Sigmoid colon (tissue), 4 donors: ENCODE measurements at regions not wholly inside any gene's neighbourhood (a gene's known extent, or its start where the extent isn't known, plus 50 kb on each side); places are given as distances from the start of the nearest gene placed in this dataset.

Experiments used
- CTCF ChIP-seq, 4 experiments: fragments of 450-650 bp in 3 of 4; fragments of 200-600 bp in 1 of 4; IDR thresholded peaks; one replicate each; pipeline ENCODE4 v1.5.1; 2016 to 2019; ENCODE audit warnings: antibody characterized with exemption in 4 of 4, mild to moderate bottlenecking in 3 of 4, moderate library complexity in 2 of 4
- EP300 ChIP-seq, 4 donors: sonication (generic); formaldehyde crosslinking; IDR thresholded peaks; one replicate each; pipeline ENCODE4 v1.6.1; 2017; ENCODE audit warnings: antibody characterized with exemption in 4 of 4
- POLR2A ChIP-seq, 2 donors: fragments of 450-650 bp; IDR thresholded peaks; one replicate each; pipeline ENCODE4 v1.6.1; 2016; ENCODE audit warnings: antibody characterized with exemption in 2 of 2, mild to moderate bottlenecking in 2 of 2, moderate library complexity in 2 of 2
- POLR2AphosphoS5 ChIP-seq, 4 donors: sonication (generic); formaldehyde crosslinking; IDR thresholded peaks; one replicate each; pipeline ENCODE4 v1.6.1; 2017; ENCODE audit warnings: antibody characterized with exemption in 4 of 4

GRCh38 chr3:188962253-188963247, 209.2 kb upstream of the TPRG1 start:
- TF ChIP-seq CTCF (IDR thresholded peaks at IDR 0.05): no peak
- TF ChIP-seq POLR2A (IDR thresholded peaks at IDR 0.05): no peak
- TF ChIP-seq POLR2AphosphoS5 (IDR thresholded peaks at IDR 0.05): no peak
- no peak for TF ChIP-seq EP300 (IDR thresholded peaks at IDR 0.05)
